Esophagus muscularis mucosa (tissue), 4 donors: ENCODE measurements at regions not wholly inside any gene's neighbourhood (a gene's known extent, or its start where the extent isn't known, plus 50 kb on each side); places are given as distances from the start of the nearest gene placed in this dataset.

Source experiments
- DNase-seq: peaks from one replicate; pipeline ENCODE4 v3.0.0-alpha.2; 2017; ENCODE audit errors: extremely low spot score
- H3K27ac ChIP-seq, 4 donors: fragments of 200-600 bp; sonication (generic); replicated peaks in 1 of 4; 1 replicate in 3 of 4; 2 replicates in 1 of 4; pipeline ENCODE4 v1.5.1; 2016 to 2019; ENCODE audit warnings: mild to moderate bottlenecking in 1 of 4
- H3K27me3 ChIP-seq, 4 donors: fragments of 200-600 bp; sonication (generic); one replicate each; pipeline versions ENCODE4 v1.5.1 to v1.6.0; 2016 to 2019
- H3K36me3 ChIP-seq, 4 donors: fragments of 200-600 bp; sonication (generic); one replicate each; pipeline ENCODE4 v1.5.1; 2016 to 2019
- H3K4me1 ChIP-seq, 4 donors: fragments of 200-600 bp; sonication (generic); one replicate each; pipeline ENCODE4 v1.5.1; 2016 to 2019
- H3K4me3 ChIP-seq, 4 donors: fragments of 200-600 bp; sonication (generic); 1 replicate in 2 of 4; 2 replicates in 2 of 4; pipeline ENCODE4 v1.5.1; 2016 to 2019; ENCODE audit warnings: mild to moderate bottlenecking in 4 of 4, moderate library complexity in 1 of 4
- H3K9me3 ChIP-seq, 4 donors: fragments of 200-600 bp; sonication (generic); 1 replicate in 3 of 4; 2 replicates in 1 of 4; pipeline ENCODE4 v1.5.1; 2016 to 2019
- CTCF ChIP-seq, 3 experiments: fragments of 200-600 bp in 2 of 3; fragments of 450-650 bp in 1 of 3; sonication (generic) in 2 of 3; IDR thresholded peaks; one replicate each; pipeline ENCODE4 v1.5.1; 2017 to 2019; ENCODE audit warnings: antibody characterized with exemption in 3 of 3, mild to moderate bottlenecking in 2 of 3, moderate library complexity in 1 of 3
- EP300 ChIP-seq: sonication (generic); formaldehyde crosslinking; IDR thresholded peaks from one replicate; pipeline ENCODE4 v1.6.1; 2017; ENCODE audit warnings: antibody characterized with exemption
- POLR2A ChIP-seq: fragments of 450-650 bp; IDR thresholded peaks from one replicate; pipeline ENCODE4 v1.6.1; 2017; ENCODE audit warnings: antibody characterized with exemption, moderate library complexity, mild to moderate bottlenecking, low read depth
- POLR2AphosphoS5 ChIP-seq, 2 donors: sonication (generic); formaldehyde crosslinking; IDR thresholded peaks; one replicate each; pipeline ENCODE4 v1.6.1; 2017; ENCODE audit warnings: antibody characterized with exemption in 2 of 2
- WGBS: methylation state at CpG from one replicate; pipeline ENCODE4 v1.1.5; 2018; 5-methylcytosine and 5-hydroxymethylcytosine counted together
- intact Hi-C: fragments of 100-400 bp; cut with DNase I; formaldehyde crosslinking; loops from one replicate; pipeline ENCODE4 v1.15.1; 2023

- TF ChIP-seq POLR2AphosphoS5 (IDR thresholded peaks at IDR 0.05) (no peak), CTCF (IDR thresholded peaks at IDR 0.05) (no peak), POLR2A (no peak)
- no peaks in the 10 kb centered on the region for H3K9me3 ChIP-seq
- WGBS, result 80% methylated on average over 4 of the region's 4 CpGs
- H3K27me3 ChIP-seq, result no peaks in the 10 kb centered on the region
- no peak overlapping the region for H3K27ac ChIP-seq
- H3K4me1 ChIP-seq, result no peaks in the 10 kb centered on the region
- H3K4me3 ChIP-seq, result no peak overlapping the region
- intact Hi-C loops, result no loop called here
- H3K36me3 ChIP-seq, result no peaks in the 10 kb centered on the region
- no peak for DNase-seq
These were observed 1305.3 kb downstream of the SLITRK5 start for GRCh38 chr13:88976466-88976865.

- 90% methylated on average over 2 of the region's 2 CpGs for WGBS
- intact Hi-C loops, result no loop called here
- DNase-seq, result no peak
- Histone ChIP-seq H3K27ac (no peak overlapping the region), H3K36me3 (no peaks in the 10 kb centered on the region), H3K27me3 (no peaks in the 10 kb centered on the region), H3K9me3 (no peaks in the 10 kb centered on the region), H3K4me1 (no peaks in the 10 kb centered on the region), H3K4me3 (no peak overlapping the region)
- TF ChIP-seq CTCF (IDR thresholded peaks at IDR 0.05) (no peak), POLR2A (no peak), EP300 (no peak), POLR2AphosphoS5 (IDR thresholded peaks at IDR 0.05) (no peak)
These were observed 1307.4 kb downstream of the SLITRK5 start for GRCh38 chr13:88978607-88979006.

GRCh38 chr13:88979465-88980175, 1308.4 kb downstream of the SLITRK5 start:
- H3K36me3 ChIP-seq, result no peaks in the 10 kb centered on the region
- DNase-seq, result no peak
- H3K9me3 ChIP-seq, result no peaks in the 10 kb centered on the region
- no peak overlapping the region for H3K27ac ChIP-seq
- 40% methylated on average over 7 of the region's 7 CpGs for WGBS
- intact Hi-C loops, result no loop called here
- TF ChIP-seq POLR2AphosphoS5 (IDR thresholded peaks at IDR 0.05) (no peak), POLR2A (no peak), CTCF (IDR thresholded peaks at IDR 0.05) (no peak), EP300 (no peak)
- no peaks in the 10 kb centered on the region for H3K4me1 ChIP-seq
- H3K4me3 ChIP-seq, result no peak overlapping the region
- no peaks in the 10 kb centered on the region for H3K27me3 ChIP-seq

GRCh38 chr13:89003656-89004055, 1332.5 kb downstream of the SLITRK5 start:
- no peak overlapping the region for H3K27ac ChIP-seq
- no peaks in the 10 kb centered on the region for H3K9me3 ChIP-seq
- intact Hi-C loops, result no loop called here
- no peaks in the 10 kb centered on the region for H3K36me3 ChIP-seq
- H3K4me3 ChIP-seq, result no peak overlapping the region
- no peak for DNase-seq
- H3K4me1 ChIP-seq, result no peaks in the 10 kb centered on the region
- 51% methylated on average over 2 of the region's 2 CpGs for WGBS
- TF ChIP-seq CTCF (IDR thresholded peaks at IDR 0.05), result no peak
- TF ChIP-seq EP300, result no peak
- TF ChIP-seq POLR2AphosphoS5 (IDR thresholded peaks at IDR 0.05), result no peak
- TF ChIP-seq POLR2A, result no peak
- H3K27me3 ChIP-seq, result no peaks in the 10 kb centered on the region

GRCh38 chr13:89011615-89012014, 1340.4 kb downstream of the SLITRK5 start:
- H3K4me1 ChIP-seq, result no peaks in the 10 kb centered on the region
- H3K4me3 ChIP-seq, result no peak overlapping the region
- TF ChIP-seq POLR2A (no peak), POLR2AphosphoS5 (IDR thresholded peaks at IDR 0.05) (no peak), EP300 (no peak)
- no peaks in the 10 kb centered on the region for H3K27me3 ChIP-seq
- no peak for DNase-seq
- H3K9me3 ChIP-seq, result no peaks in the 10 kb centered on the region
- no peaks in the 10 kb centered on the region for H3K36me3 ChIP-seq
- no peak overlapping the region for H3K27ac ChIP-seq
- intact Hi-C loops, result no loop called here
- WGBS, result 82% methylated on average over 2 of the region's 2 CpGs
